Glomerular visceral epithelial cell (primary cell): ENCODE measurements at regions not wholly inside any gene's neighbourhood (a gene's known extent, or its start where the extent isn't known, plus 50 kb on each side); places are given as distances from the start of the nearest gene placed in this dataset.
"Not testable (repeated sequence)": the region's sequence is repeated elsewhere in the genome, so short reads cannot be mapped to it uniquely, and the experiment has no call there.

Source experiments
- DNase-seq: peaks from one replicate; pipeline ENCODE4 v3.0.0-alpha.2; 2016; ENCODE audit errors: extremely low spot score

- DNase-seq: no peak
Observed at GRCh38 chr1:214715126-214715525, 112.1 kb downstream of the CENPF start.

- DNase-seq: peak; percentile 54
Observed at GRCh38 chr1:214717351-214717750, 114.4 kb downstream of the CENPF start.

GRCh38 chr1:214718724-214719123, 115.7 kb downstream of the CENPF start:
- no peak for DNase-seq

- no peak for DNase-seq
Observed at GRCh38 chr1:214719207-214719606, 116.2 kb downstream of the CENPF start.

- no peak for DNase-seq
Observed at GRCh38 chr1:214720561-214720960, 117.6 kb downstream of the CENPF start.

- DNase-seq: no peak
Observed at GRCh38 chr1:214727274-214727673, 124.3 kb downstream of the CENPF start.

GRCh38 chr1:214739621-214740238, 136.7 kb downstream of the CENPF start:
- no peak for DNase-seq

- DNase-seq: no peak
Observed at GRCh38 chr1:214740471-214740870, 137.5 kb downstream of the CENPF start.

GRCh38 chr1:214747050-214747635, 144.1 kb downstream of the CENPF start:
- peak; percentile 7 for DNase-seq

GRCh38 chr1:214753236-214753852, 150.3 kb downstream of the CENPF start:
- DNase-seq: no peak

- DNase-seq: no peak
Observed at GRCh38 chr1:214761030-214761429, 158.0 kb downstream of the CENPF start.

GRCh38 chr1:214762902-214763301, 159.9 kb downstream of the CENPF start:
- DNase-seq: no peak

- no peak for DNase-seq
Observed at GRCh38 chr1:214764502-214764901, 161.5 kb downstream of the CENPF start.

- no peak for DNase-seq
Observed at GRCh38 chr1:214767221-214767620, 164.2 kb downstream of the CENPF start.

GRCh38 chr1:214769666-214770065, 166.7 kb downstream of the CENPF start:
- DNase-seq: not testable (repeated sequence)

GRCh38 chr1:214777364-214777763, 174.4 kb downstream of the CENPF start:
- DNase-seq: no peak

GRCh38 chr1:214791961-214792360, 189.0 kb downstream of the CENPF start:
- DNase-seq: no peak

GRCh38 chr1:214792527-214793186, 189.7 kb downstream of the CENPF start:
- no peak for DNase-seq

GRCh38 chr1:214793708-214794107, 190.7 kb downstream of the CENPF start:
- DNase-seq: no peak

GRCh38 chr1:214801191-214801590, 198.2 kb downstream of the CENPF start:
- no peak for DNase-seq

- peak; percentile 28 for DNase-seq
Observed at GRCh38 chr1:214808845-214809460, 206.0 kb downstream of the CENPF start.

GRCh38 chr1:214816603-214817002, 213.6 kb downstream of the CENPF start:
- DNase-seq: no peak
